Ovary (tissue), 7 donors: ENCODE measurements at regions not wholly inside any gene's neighbourhood (a gene's known extent, or its start where the extent isn't known, plus 50 kb on each side); places are given as distances from the start of the nearest gene placed in this dataset.

Source experiments
- DNase-seq, 5 donors: peaks; one replicate each; pipeline ENCODE4 v3.0.0-alpha.2; 2019 to 2020
- H3K27ac ChIP-seq, 2 donors: fragments of 200-600 bp; one replicate each; pipeline versions ENCODE4 v1.5.1 to v1.8.0; 2019 to 2022
- H3K27me3 ChIP-seq: fragments of 200-600 bp; one replicate; pipeline ENCODE4 v1.8.0; 2022
- H3K36me3 ChIP-seq: fragments of 200-600 bp; sonication (generic); one replicate; pipeline ENCODE4 v1.5.1; 2019
- H3K4me1 ChIP-seq: one replicate; pipeline ENCODE4 v1.8.1; 2013; ENCODE audit warnings: mild to moderate bottlenecking, moderate library complexity; ENCODE audit not compliant: insufficient read depth
- H3K4me3 ChIP-seq: fragments of 200-600 bp; sonication (generic); one replicate; pipeline ENCODE4 v1.5.1; 2017
- H3K9me3 ChIP-seq, 2 donors: fragments of 200-600 bp in 1 of 2; sonication (generic) in 1 of 2; one replicate each; pipeline versions ENCODE4 v1.5.1 to v1.8.1; 2013 to 2019; ENCODE audit warnings: mild to moderate bottlenecking in 1 of 2, moderate library complexity in 1 of 2
- EP300 ChIP-seq: sonication (generic); formaldehyde crosslinking; IDR thresholded peaks from one replicate; pipeline ENCODE4 v1.6.1; 2017; ENCODE audit warnings: antibody characterized with exemption
- POLR2A ChIP-seq: fragments of 450-650 bp; IDR thresholded peaks from one replicate; pipeline ENCODE4 v1.6.1; 2017; ENCODE audit warnings: antibody characterized with exemption, mild to moderate bottlenecking, moderate library complexity
- WGBS, 3 donors: extraction: QIAGEN DNeasy Blood & Tissue Kit in 1 of 3; methylation state at CpG; one replicate each; pipeline versions ENCODE4 v1.1.5 to v1.1.7; 2013 to 2017; 5-methylcytosine and 5-hydroxymethylcytosine counted together
- intact Hi-C, 4 donors: fragments of 100-400 bp; cut with DNase I; formaldehyde crosslinking; loops; one replicate each; pipeline versions ENCODE4 v1.11.0 to v1.15.1; 2022 to 2023
- TF ChIP-seq, protein P1 (sequence below), 3 donors: fragments of 450-650 bp in 2 of 3; fragments of 200-600 bp in 1 of 3; IDR thresholded peaks; one replicate each; pipeline versions ENCODE4 v1.5.1 to v1.8.0; 2016 to 2022; ENCODE audit warnings: antibody characterized with exemption in 3 of 3, mild to moderate bottlenecking in 1 of 3
- donor health status: DM: no; HTN: no; CAD: no; lungs with moderate emphysema.
- donor health status: DM: no; HTN: no; CAD: no.
- donor health status: Bipolar disorder and iron deficiency.
- donor health status: DM: no; HTN: no; CAD: no.
- donor health status: DM: yes; HTN: yes; CAD: no.

DNA sequence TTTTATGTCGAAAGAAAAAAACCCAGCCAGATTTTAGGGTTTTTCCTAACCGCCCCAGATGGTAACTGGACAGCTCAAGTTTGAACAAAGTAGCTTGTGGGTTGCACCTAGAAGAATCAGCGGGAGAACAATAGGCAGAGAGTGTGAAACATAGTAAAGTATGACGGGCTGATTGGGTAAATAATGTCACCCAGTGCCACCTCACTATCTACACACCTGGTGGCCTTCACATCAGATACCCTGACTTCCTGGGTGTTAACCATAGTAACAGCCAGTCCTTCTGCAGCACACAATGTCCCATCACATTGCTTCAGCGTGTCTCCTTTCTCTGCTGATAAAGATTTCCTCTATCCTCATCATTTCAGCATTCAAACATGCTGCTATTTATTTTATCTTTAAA, 159.1 kb upstream of the HS3ST1 start:
- no peaks in the 10 kb centered on the region for H3K9me3 ChIP-seq
- 19 to 48% (median 22%) methylated on average over 5 of the region's 5 CpGs for WGBS, 3 donors
- intact Hi-C loops: no loop called here
- no peaks in the 10 kb centered on the region for H3K36me3 ChIP-seq
- peaks cover 6% of the 10 kb centered on the region for H3K4me1 ChIP-seq
- H3K27me3 ChIP-seq: no peaks in the 10 kb centered on the region
- DNase-seq: no peak
- H3K27ac ChIP-seq: no peak overlapping the region
- H3K4me3 ChIP-seq: no peak overlapping the region
- TF ChIP-seq POLR2A: no peak

DNA sequence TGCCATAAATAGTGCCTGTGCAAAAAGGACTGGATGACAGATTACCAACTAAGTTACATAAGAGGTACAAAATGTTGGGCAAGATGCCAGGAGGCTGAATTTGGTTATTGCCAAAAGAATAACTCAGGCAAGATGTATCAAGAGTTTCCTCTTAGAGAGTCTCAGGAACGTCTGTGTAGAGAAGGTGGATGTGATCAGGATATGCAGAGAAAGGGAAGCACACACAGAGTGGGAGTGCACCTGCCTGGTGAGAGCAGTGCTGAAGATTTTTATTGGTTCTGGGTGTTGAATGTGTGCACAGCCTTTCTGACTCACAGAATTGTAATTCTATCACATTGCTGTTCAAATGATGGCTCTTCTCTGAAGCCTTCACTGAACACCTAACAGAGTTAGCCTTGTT, 156.8 kb upstream of the HS3ST1 start:
- peaks cover 6% of the 10 kb centered on the region for H3K4me1 ChIP-seq
- intact Hi-C loops: no loop called here
- H3K4me3 ChIP-seq: no peak overlapping the region
- 3 to 16% (median 6%) methylated on average over 1 of the region's 1 CpG for WGBS, 3 donors
- DNase-seq: peak in 2 of 5 donors; percentile 21 to 29
- TF ChIP-seq POLR2A (no peak), EP300 (no peak)
- TF ChIP-seq, protein P1, sequence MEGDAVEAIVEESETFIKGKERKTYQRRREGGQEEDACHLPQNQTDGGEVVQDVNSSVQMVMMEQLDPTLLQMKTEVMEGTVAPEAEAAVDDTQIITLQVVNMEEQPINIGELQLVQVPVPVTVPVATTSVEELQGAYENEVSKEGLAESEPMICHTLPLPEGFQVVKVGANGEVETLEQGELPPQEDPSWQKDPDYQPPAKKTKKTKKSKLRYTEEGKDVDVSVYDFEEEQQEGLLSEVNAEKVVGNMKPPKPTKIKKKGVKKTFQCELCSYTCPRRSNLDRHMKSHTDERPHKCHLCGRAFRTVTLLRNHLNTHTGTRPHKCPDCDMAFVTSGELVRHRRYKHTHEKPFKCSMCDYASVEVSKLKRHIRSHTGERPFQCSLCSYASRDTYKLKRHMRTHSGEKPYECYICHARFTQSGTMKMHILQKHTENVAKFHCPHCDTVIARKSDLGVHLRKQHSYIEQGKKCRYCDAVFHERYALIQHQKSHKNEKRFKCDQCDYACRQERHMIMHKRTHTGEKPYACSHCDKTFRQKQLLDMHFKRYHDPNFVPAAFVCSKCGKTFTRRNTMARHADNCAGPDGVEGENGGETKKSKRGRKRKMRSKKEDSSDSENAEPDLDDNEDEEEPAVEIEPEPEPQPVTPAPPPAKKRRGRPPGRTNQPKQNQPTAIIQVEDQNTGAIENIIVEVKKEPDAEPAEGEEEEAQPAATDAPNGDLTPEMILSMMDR (IDR thresholded peaks at IDR 0.05): no peak
- H3K9me3 ChIP-seq: no peaks in the 10 kb centered on the region
- H3K36me3 ChIP-seq: no peaks in the 10 kb centered on the region
- H3K27ac ChIP-seq: no peak overlapping the region
- H3K27me3 ChIP-seq: no peaks in the 10 kb centered on the region

DNA sequence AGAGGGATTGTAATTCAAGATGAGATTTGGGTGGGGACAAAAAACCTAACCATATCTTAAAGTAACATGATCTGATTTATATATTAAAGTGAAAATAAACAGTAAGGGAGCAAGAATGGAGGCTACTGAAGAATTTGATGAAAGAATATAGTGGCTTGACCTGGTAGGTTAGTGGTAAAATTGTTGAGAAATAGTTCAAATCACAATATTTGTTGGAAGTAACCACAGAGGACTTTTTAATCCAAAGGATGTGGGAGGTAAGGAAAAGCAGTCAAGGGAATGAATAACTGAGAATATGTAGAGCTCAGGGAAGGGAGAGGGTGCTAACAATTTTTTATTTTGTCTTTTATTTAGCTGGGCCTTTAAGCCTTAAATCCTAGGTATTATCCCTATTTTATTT, 139.8 kb upstream of the HS3ST1 start:
- H3K4me3 ChIP-seq: no peak overlapping the region
- intact Hi-C loops: no loop called here
- no peaks in the 10 kb centered on the region for H3K36me3 ChIP-seq

DNA sequence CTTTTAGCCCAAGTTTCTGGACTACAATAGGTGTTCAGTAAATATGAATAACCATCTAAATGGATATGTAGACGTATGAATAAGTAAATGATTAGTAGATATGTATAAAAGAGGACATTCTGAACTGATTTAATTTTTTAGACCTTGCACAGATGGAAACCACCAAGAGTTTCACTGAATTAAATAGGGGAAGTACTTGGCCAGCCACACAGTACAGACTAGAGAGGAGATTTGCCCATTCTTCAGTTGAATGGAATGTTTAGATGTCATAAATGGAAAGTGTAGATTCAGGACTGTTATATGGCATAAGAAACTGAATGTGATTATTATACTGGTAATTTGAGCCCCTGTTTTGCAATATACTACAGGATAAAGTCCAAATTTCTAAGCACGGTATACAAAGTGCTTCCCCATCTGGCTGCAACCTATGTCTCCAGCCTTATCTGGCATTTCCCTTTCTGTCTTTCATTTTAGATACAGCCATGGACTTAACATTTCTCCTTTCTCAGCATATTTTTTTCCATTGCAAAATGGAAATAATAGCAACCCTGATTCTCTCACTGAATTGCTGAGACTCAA, 137.8 kb upstream of the HS3ST1 start:
- WGBS, 3 donors: 54 to 62% (median 56%) methylated on average over 2 of the region's 2 CpGs
- no peak overlapping the region for H3K27ac ChIP-seq
- H3K36me3 ChIP-seq: no peaks in the 10 kb centered on the region
- intact Hi-C loops: no loop called here
- no peak for DNase-seq
- no peaks in the 10 kb centered on the region for H3K27me3 ChIP-seq
- no peaks in the 10 kb centered on the region for H3K9me3 ChIP-seq
- H3K4me1 ChIP-seq: no peaks in the 10 kb centered on the region
- no peak overlapping the region for H3K4me3 ChIP-seq
- TF ChIP-seq EP300 (no peak), POLR2A (no peak)
- TF ChIP-seq, protein P1 (IDR thresholded peaks at IDR 0.05): no peak

More for the DNA sequence above, 139.8 kb upstream of the HS3ST1 start:
- H3K27me3 ChIP-seq: no peaks in the 10 kb centered on the region
- no peak overlapping the region for H3K27ac ChIP-seq
- no peaks in the 10 kb centered on the region for H3K4me1 ChIP-seq
- DNase-seq: no peak
- TF ChIP-seq, protein P1 (IDR thresholded peaks at IDR 0.05): no peak
- TF ChIP-seq POLR2A (no peak), EP300 (no peak)
- H3K9me3 ChIP-seq: no peaks in the 10 kb centered on the region

DNA sequence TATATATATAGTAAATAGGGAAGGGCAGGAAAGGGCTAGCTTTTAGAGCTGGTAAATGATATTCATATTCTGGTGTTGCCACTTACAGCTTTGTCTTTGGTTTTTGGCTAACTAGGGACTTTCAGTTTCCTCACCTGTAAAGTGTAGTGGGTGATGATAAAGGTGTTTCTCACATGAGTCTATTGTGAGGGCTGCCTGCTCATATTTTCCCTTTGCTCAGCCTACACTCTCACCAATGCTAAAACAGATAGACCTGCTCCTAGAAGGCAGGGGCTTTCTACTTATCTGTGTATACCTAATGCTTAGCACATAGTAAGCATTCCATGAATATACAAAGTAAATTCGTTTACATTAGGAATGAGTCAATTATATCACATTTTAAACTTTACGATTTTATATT, 137.2 kb upstream of the HS3ST1 start:
- Histone ChIP-seq H3K27me3 (no peaks in the 10 kb centered on the region), H3K36me3 (no peaks in the 10 kb centered on the region), H3K27ac (no peak overlapping the region), H3K4me3 (no peak overlapping the region), H3K4me1 (no peaks in the 10 kb centered on the region), H3K9me3 (no peaks in the 10 kb centered on the region)
- intact Hi-C loops: no loop called here
- TF ChIP-seq EP300: no peak
- TF ChIP-seq, protein P1 (IDR thresholded peaks at IDR 0.05): no peak
- no peak for TF ChIP-seq POLR2A
- DNase-seq: no peak
- 88 to 91% (median 90%) methylated on average over 2 of the region's 2 CpGs for WGBS, 3 donors
